Tibial artery (tissue), 4 donors: ENCODE measurements at regions not wholly inside any gene's neighbourhood (a gene's known extent, or its start where the extent isn't known, plus 50 kb on each side); places are given as distances from the start of the nearest gene placed in this dataset.
A peak's percentile ranks its signal among the peaks of the same experiment; 100 is the strongest.

Source experiments
- DNase-seq, 2 donors: peaks; one replicate each; pipeline ENCODE4 v3.0.0-alpha.2; 2019
- H3K27ac ChIP-seq, 2 donors: fragments of 200-600 bp; sonication (generic) in 1 of 2; 1 replicate in 1 of 2; 2 replicates in 1 of 2; pipeline ENCODE4 v1.5.1; 2018 to 2019; ENCODE audit warnings: mild to moderate bottlenecking in 1 of 2
- H3K27me3 ChIP-seq, 2 donors: fragments of 200-600 bp; sonication (generic) in 1 of 2; one replicate each; pipeline versions ENCODE4 v1.5.1 to v1.6.0; 2016 to 2019
- H3K36me3 ChIP-seq, 3 donors: fragments of 200-600 bp; sonication (generic) in 2 of 3; one replicate each; pipeline ENCODE4 v1.5.1; 2016 to 2019; ENCODE audit warnings: mild to moderate bottlenecking in 2 of 3
- H3K4me1 ChIP-seq, 4 donors: fragments of 200-600 bp; sonication (generic) in 2 of 4; 1 replicate in 3 of 4; 2 replicates in 1 of 4; pipeline ENCODE4 v1.5.1; 2016 to 2019
- H3K4me3 ChIP-seq, 2 donors: fragments of 200-600 bp; sonication (generic) in 1 of 2; 1 replicate in 1 of 2; 2 replicates in 1 of 2; pipeline ENCODE4 v1.5.1; 2018 to 2019; ENCODE audit warnings: mild to moderate bottlenecking in 2 of 2
- H3K9me3 ChIP-seq, 3 donors: fragments of 200-600 bp; sonication (generic) in 1 of 3; one replicate each; pipeline ENCODE4 v1.5.1; 2016 to 2019
- CTCF ChIP-seq, 2 experiments: fragments of 200-600 bp in 1 of 2; fragments of 450-650 bp in 1 of 2; IDR thresholded peaks; one replicate each; pipeline ENCODE4 v1.5.1; 2017 to 2019; ENCODE audit warnings: antibody characterized with exemption in 2 of 2, mild to moderate bottlenecking in 1 of 2, moderate library complexity in 1 of 2
- intact Hi-C: fragments of 100-400 bp; cut with DNase I; formaldehyde crosslinking; loops from one replicate; pipeline ENCODE4 v1.15.0; 2023; ENCODE audit warnings: low total_unique reads

GRCh38 chr1:5504364-5504740 is 487.9 kb downstream of the NPHP4 start:
- TF ChIP-seq CTCF (IDR thresholded peaks at IDR 0.05), result no peak
- intact Hi-C loops, result no loop called here
- H3K4me3 ChIP-seq, result no peak overlapping the region
- no peaks in the 10 kb centered on the region for H3K27me3 ChIP-seq
- no peaks in the 10 kb centered on the region for H3K9me3 ChIP-seq
- DNase-seq, result peak; percentile 26 to 81
- H3K36me3 ChIP-seq, result no peaks in the 10 kb centered on the region
- H3K27ac ChIP-seq, result peak overlapping the region; percentile 50 to 69
- H3K4me1 ChIP-seq, result peaks cover 5 to 39% (median 37%) of the 10 kb centered on the region in 4 donors

GRCh38 chr1:5503556-5504363 is 488.5 kb downstream of the NPHP4 start:
- Histone ChIP-seq H3K27ac (peak overlapping the region; percentile 50 to 69), H3K4me1 (peaks cover 5 to 39% (median 37%) of the 10 kb centered on the region in 4 donors), H3K9me3 (no peaks in the 10 kb centered on the region), H3K4me3 (no peak overlapping the region), H3K36me3 (no peaks in the 10 kb centered on the region), H3K27me3 (no peaks in the 10 kb centered on the region)
- no peak for DNase-seq
- intact Hi-C loops, result no loop called here
- TF ChIP-seq CTCF (IDR thresholded peaks at IDR 0.05), result no peak

DNA sequence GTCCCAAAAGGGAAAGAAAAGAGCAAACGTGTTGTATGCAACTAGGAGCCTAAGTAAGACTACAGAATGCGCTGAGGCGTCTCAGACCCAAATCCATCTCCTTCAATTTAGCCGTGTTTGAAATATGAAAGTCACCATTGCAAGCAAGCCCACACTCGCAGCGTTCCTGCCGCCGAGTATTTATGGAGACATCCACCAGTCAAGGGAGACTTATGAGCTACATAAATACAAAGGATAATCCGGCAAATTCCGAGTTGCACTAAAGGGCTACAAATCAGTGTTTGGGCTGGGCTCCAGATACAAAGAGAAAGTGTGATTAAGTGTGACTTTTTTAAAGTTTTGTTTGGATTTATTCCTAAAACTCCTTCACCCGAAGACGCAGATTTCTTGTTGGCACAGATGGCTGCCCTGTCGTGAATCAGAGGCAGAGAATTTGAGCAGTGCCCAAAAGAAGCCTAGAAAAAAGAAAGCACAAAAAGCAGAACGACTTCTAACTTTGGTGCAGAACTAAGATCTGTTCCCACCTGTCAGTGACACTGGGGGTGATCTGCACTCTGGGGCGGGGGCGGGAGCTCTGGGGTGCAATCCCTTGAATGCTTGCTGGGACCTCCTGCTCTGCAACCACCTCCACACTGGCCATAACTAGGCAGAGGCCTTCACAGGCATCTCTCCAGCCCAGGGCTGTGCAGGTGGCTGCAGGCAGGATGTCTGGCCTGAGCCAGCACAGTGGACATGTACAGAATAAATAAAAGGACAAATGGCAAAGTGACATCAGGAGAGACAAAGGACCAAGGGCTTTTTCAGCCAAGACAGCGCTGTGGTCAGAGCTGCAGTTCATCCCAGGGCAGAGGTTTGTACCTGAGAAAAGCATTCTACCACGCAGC is 489.7 kb downstream of the NPHP4 start:
- H3K27ac ChIP-seq, result peak overlapping the region; percentile 50 to 69
- H3K9me3 ChIP-seq, result no peaks in the 10 kb centered on the region
- DNase-seq, result no peak
- TF ChIP-seq CTCF (IDR thresholded peaks at IDR 0.05), result no peak
- peaks cover 0 to 8% of the 10 kb centered on the region in 2 donors for H3K27me3 ChIP-seq
- no peaks in the 10 kb centered on the region for H3K36me3 ChIP-seq
- H3K4me1 ChIP-seq, result peaks cover 5 to 39% (median 37%) of the 10 kb centered on the region in 4 donors
- peak overlapping the region; percentile 15 to 27 for H3K4me3 ChIP-seq
- intact Hi-C loops, result no loop called here

- no peaks in the 10 kb centered on the region for H3K36me3 ChIP-seq
- H3K27ac ChIP-seq, result no peak overlapping the region
- intact Hi-C loops, result no loop called here
Measured at GRCh38 chr1:5501206-5501930, 490.9 kb downstream of the NPHP4 start.

More at GRCh38 chr1:5501206-5501930, 490.9 kb downstream of the NPHP4 start:
- peaks cover 0 to 15% of the 10 kb centered on the region in 2 donors for H3K27me3 ChIP-seq
- H3K9me3 ChIP-seq, result no peaks in the 10 kb centered on the region
- no peak for TF ChIP-seq CTCF (IDR thresholded peaks at IDR 0.05)
- DNase-seq, result no peak
- no peak overlapping the region for H3K4me3 ChIP-seq
- H3K4me1 ChIP-seq, result peaks cover 5 to 39% (median 37%) of the 10 kb centered on the region in 4 donors
